GM18858 (cell line): ENCODE measurements at regions not wholly inside any gene's neighbourhood (a gene's known extent, or its start where the extent isn't known, plus 50 kb on each side); places are given as distances from the start of the nearest gene placed in this dataset.
"Not testable (repeated sequence)": the region's sequence is repeated elsewhere in the genome, so short reads cannot be mapped to it uniquely, and the experiment has no call there.

Experiments used
- ATAC-seq: cut with Tn5 transposase; IDR thresholded peaks from one replicate; pipeline ENCODE4 v1.9.1; 2021; ENCODE audit not compliant: unreplicated experiment

- ATAC-seq, result no peak
Observed at GRCh38 chr1:102178480-102178879, 181.8 kb upstream of the OLFM3 start.

DNA sequence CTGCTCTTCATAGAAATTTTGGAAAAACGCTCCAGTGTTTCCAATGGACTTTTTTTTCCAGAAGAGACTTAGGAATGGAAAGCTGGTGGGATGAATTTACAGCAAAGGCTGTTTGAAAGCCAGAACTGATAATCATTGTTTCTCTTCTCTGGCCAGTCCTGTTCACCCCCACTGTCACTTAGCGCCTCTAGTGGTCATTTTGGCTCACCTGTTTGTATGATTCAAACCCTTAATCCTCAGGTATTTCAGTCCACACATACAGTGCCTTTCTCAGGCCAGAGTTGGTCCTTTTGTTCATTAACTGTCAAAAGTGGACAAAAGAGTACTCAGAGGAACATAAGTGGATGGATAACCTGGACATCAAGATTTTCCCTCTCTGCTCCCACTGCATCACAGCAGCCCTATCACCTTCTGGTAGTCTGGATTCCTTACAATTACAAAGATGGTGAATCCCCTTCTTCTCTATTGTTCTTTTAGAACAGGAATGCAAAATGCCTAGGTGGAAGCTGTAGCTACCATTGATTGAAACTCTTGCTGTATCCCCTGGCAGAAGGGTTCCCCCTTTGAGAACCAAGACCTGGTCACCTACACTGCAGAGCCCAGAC is 177.6 kb upstream of the OLFM3 start:
- peak; percentile 87 for ATAC-seq

DNA sequence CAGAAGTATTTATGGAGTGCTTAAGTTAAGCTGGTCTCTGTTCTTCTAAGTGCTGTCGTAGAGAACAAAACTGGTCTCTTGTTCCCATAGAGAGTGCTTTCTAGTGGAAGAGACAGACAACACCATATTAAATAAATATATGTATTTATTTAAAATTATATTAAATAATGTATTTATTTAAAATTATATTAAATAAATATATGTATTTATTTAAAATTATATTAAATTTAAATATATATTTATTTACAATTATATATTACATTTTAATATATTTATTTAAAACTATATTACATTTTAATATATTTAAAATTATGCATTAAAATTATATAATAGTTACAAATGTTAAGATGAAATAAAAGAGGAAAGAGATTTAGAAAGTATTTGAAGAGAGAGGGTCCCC is 175.5 kb upstream of the OLFM3 start:
- ATAC-seq, result no peak

- ATAC-seq, result no peak
Observed at GRCh38 chr1:102163799-102164198, 167.1 kb upstream of the OLFM3 start.

DNA sequence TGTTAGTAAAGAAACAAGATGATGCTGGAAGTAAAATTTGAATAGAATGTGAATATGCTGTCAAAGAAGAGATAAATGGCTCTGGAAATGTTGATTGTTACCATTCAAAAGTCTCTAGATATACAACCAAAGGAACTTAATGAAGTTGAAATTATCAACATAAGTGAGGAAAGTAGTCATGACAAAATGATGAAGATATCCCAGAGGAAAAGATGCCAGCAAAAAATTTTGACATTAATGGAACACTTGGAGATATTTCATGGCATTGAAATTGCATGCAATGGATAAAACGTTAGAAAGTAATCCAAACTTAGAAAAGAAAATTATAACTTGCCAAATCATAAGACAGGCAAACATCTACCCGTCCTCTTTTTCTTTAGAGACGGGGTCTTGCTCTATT is 154.5 kb upstream of the OLFM3 start:
- no peak for ATAC-seq

DNA sequence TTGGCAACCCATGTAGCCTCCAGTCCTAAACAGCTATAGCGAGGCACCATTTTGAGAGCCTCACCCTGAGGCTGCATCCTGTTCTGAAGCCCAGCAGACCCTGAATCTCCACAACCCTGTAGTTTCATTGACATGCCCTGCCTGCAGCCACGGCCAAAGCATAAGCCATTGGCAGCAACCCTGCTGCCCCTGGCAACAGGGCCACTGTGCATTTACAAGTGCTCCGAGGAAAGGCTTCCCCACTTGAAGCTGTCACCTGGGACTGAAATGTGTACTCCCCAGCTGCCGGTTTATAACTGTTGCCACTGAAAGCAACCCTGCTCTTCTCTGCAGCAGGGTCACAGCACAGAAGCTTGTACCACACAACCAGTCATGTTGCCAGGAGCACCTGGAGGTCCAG is 124.2 kb upstream of the OLFM3 start:
- ATAC-seq, result no peak

DNA sequence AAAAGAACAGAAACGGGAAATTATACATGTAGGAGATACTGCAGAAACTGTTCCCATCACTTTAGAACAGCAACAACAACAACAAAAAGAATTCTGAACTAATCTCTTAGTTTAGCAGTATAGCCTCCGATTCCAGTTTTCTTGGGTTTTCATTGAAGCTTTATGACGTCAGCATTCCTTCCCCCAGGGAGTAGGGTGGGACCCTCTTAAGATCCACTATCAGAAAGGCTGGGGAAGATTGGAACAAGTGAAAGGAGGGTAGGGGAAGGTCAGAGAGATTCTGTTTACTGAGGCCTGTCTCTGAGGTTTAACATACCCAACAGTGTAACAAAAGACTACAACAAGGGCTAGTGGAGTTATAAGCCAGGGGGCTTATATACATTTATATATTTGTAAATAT is 121.4 kb upstream of the OLFM3 start:
- ATAC-seq, result no peak

GRCh38 chr1:102110586-102110985 is 113.9 kb upstream of the OLFM3 start:
- ATAC-seq, result no peak

GRCh38 chr1:102109493-102109892 is 112.8 kb upstream of the OLFM3 start:
- ATAC-seq, result not testable (repeated sequence)

DNA sequence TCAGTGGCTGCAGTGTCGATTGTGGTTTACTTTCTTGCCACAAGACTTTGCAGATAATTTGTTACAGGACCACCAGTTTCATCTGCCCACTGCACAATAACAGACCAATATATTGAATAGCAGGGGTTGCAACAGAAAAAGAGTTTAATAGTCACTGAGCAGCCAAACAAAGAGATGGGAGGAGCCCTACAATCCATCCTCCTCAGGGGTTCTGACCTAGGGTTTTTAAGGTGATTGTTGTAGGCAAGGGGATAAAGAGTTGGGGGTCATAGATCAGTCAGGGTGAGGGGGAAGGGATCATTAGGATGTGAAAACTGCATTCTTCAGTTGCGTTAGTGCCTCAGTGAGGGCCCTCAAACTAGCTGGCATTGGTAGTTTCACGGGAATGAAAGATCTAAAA is 110.7 kb upstream of the OLFM3 start:
- ATAC-seq, result no peak

GRCh38 chr1:102105931-102106550 is 109.3 kb upstream of the OLFM3 start:
- no peak for ATAC-seq

DNA sequence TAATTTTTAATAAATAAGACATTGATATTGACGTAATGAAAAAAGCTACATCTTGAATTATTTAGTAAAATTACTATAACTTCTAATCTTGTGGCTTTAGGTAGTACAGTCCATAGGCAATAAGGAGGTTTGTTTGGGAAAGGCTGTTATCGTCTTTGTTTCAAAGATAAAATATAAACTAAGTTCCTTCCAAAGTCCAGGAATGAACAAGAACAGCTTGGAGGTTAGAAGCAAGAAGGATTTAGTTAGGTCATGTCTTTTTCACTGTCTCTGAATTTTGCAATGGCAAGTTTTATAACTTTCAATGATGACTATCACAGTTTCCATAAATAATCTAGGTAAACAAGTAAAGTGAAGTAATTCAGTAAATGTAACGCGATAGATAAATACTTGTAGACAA is 106.9 kb upstream of the OLFM3 start:
- ATAC-seq, result no peak

DNA sequence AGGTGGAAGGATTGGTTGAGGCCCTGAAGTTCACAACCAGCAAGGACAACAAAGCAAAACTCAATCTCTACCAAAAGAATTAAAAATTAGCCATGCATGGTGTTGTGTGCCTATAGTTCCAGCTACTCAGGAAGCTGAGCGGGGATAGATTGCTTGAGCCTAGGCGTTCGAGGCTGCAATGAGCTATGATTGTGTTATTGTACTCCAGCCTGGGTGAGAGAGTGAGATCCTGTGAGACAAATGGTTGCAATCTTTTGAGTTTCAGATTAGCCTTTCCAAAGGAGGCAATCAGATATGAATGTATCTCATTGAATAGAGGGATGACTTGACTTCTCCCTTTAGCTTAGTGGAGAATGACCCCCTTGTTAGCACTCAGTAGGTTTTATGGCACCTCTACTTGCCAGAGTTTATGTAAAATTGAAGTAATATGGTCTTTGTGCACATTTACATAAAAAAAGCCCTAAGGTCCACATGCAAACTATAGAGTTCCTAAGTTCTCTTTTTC is 105.6 kb upstream of the OLFM3 start:
- ATAC-seq, result no peak

DNA sequence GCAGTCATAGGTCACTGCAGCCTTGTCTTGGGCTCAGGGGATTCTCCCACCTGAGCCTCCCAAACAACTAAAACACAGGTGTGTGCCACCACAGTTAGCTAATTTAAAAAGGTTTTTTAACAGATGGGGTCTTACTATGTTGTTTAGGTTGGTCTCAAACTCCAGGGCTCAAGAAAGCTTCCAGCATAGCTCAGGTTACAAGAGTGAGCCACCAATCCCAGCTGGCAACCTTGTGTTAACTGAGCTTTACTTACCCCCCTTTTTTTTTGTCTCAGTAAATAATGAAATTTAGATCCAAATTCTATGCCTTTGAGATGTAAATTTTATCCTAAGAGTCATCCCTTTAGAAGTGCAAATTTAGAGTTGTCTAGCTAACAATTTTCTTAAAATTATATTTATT is 103.9 kb upstream of the OLFM3 start:
- ATAC-seq, result no peak

DNA sequence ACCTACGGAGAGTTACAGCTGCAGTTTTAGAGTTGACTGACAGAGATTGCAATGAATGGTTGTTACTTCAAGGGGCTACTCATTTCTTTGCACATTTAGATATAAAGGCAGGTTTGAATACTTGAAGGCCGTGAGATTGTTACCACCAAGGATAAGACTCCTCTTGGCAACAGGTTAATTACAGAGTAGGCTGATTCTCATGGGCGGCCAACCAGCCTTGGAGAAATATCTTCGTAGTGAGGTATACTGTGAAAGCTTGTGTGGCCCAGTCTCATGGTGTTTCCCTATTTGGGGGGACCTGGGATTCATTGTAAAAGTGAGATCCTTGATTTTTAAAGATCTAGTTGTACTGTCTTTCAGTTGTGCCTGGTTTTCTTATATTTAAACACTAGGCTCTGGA is 103.2 kb upstream of the OLFM3 start:
- ATAC-seq, result no peak

DNA sequence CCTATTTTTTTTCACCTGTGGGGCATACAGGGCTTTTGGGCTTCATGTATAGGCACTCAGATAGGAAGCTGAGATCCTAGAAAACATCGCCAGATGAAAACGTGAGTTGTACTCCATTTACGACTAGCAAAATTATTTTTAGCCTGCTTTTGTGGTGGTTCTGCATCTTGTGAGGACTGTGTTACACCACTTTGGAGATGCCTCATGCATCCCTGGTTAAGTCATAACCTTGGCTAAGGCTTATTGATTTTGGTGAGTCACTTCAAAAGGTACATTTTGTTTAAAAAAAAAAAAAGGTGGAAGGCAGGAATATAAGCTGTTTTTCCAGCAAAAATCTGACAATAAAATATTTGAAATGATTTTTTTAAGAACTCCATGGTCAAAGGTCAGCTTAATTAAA is 101.8 kb upstream of the OLFM3 start:
- ATAC-seq, result no peak

- ATAC-seq, result no peak
Observed at GRCh38 chr1:102098081-102098480, 101.4 kb upstream of the OLFM3 start.

DNA sequence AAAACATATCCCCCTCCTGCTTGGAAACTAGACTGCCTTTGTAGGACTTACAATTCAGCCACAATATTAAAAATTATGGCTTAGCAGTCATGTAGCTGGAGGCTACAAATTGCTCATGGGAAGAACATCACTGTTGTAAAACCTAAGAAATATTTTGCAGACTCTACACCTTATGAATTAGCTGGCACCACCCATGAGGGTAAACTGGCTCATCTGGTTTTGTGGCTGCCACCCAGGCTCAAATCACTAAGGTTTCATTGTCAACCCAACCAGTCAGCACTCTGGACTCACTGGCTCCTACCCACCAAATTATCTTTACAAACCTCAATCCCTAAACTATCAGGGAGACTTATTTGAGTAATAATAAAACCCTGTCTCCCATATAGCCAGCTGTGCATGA is 100.7 kb upstream of the OLFM3 start:
- ATAC-seq, result no peak

DNA sequence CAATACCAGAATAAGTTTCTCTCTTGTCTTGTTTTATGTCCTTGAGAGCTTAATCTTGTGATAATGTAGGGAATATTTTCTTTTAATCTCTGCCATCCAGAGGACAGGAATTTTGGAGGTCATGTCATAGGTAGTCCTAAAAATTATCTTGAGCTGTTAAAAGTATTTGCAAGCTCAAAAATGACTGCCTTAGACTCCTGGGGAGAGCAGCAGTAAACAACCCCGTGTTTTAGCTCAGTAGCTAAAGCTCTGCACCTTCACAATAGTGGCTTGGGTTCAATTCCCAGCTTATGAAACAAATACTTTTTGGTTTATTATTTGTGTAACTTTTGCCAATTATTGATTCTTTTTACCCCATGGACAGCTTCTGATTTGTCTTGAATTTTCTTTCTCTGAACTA is 99.4 kb upstream of the OLFM3 start:
- no peak for ATAC-seq

- ATAC-seq, result no peak
Observed at GRCh38 chr1:102089791-102090190, 93.1 kb upstream of the OLFM3 start.

GRCh38 chr1:102085896-102086295 is 89.2 kb upstream of the OLFM3 start:
- ATAC-seq, result no peak

- no peak for ATAC-seq
Observed at GRCh38 chr1:102084771-102085535, 88.2 kb upstream of the OLFM3 start.
